OCI-LY3 (cell line): ENCODE measurements at regions not wholly inside any gene's neighbourhood (a gene's known extent, or its start where the extent isn't known, plus 50 kb on each side); places are given as distances from the start of the nearest gene placed in this dataset.

Experiments
- EZH2phosphoT487 ChIP-seq: fragments of 200-600 bp; shearing (Covaris generic); IDR thresholded peaks from 2 replicates; pipeline ENCODE4 v1.6.1; 2018; ENCODE audit warnings: antibody characterized with exemption, mixed run types, low read depth
- TF ChIP-seq, protein P1 (sequence below): fragments of 200-600, 300-600 bp; sonication (generic); IDR thresholded peaks from 2 replicates; pipeline ENCODE4 v1.5.1; 2014; ENCODE audit warnings: antibody characterized with exemption, low read length, low read depth

- TF ChIP-seq, protein P1, sequence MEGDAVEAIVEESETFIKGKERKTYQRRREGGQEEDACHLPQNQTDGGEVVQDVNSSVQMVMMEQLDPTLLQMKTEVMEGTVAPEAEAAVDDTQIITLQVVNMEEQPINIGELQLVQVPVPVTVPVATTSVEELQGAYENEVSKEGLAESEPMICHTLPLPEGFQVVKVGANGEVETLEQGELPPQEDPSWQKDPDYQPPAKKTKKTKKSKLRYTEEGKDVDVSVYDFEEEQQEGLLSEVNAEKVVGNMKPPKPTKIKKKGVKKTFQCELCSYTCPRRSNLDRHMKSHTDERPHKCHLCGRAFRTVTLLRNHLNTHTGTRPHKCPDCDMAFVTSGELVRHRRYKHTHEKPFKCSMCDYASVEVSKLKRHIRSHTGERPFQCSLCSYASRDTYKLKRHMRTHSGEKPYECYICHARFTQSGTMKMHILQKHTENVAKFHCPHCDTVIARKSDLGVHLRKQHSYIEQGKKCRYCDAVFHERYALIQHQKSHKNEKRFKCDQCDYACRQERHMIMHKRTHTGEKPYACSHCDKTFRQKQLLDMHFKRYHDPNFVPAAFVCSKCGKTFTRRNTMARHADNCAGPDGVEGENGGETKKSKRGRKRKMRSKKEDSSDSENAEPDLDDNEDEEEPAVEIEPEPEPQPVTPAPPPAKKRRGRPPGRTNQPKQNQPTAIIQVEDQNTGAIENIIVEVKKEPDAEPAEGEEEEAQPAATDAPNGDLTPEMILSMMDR, result no peak
- no peak for TF ChIP-seq EZH2phosphoT487
These were observed 1194.3 kb upstream of the TENM4 start for GRCh38 chr11:80635178-80635577.
